Type B pancreatic cell (in vitro differentiated cells): ENCODE measurements at regions not wholly inside any gene's neighbourhood (a gene's known extent, or its start where the extent isn't known, plus 50 kb on each side); places are given as distances from the start of the nearest gene placed in this dataset.
"Not testable (repeated sequence)": the region's sequence is repeated elsewhere in the genome, so short reads cannot be mapped to it uniquely, and the experiment has no call there.

Experiments
- DNase-seq: peaks from one replicate; pipeline ENCODE4 v3.0.0; 2021; ENCODE audit warnings: mixed read lengths; ENCODE audit not compliant: unreplicated experiment; ENCODE audit errors: extremely low spot score
- H3K27ac Mint-ChIP-seq: 2 replicates; pipeline ENCODE4 v1.8.0; 2021; ENCODE audit warnings: mild to moderate bottlenecking, mixed read lengths
- H3K27me3 Mint-ChIP-seq: 2 replicates; pipeline ENCODE4 v1.8.0; 2021; ENCODE audit warnings: mixed read lengths
- H3K36me3 Mint-ChIP-seq: 2 replicates; pipeline ENCODE4 v1.8.0; 2021; ENCODE audit warnings: mixed read lengths
- H3K4me1 Mint-ChIP-seq: one replicate; pipeline ENCODE4 v1.8.0; 2021; ENCODE audit warnings: mixed read lengths; ENCODE audit not compliant: unreplicated experiment
- H3K4me3 Mint-ChIP-seq: 2 replicates; pipeline ENCODE4 v1.8.0; 2021; ENCODE audit warnings: mild to moderate bottlenecking, mixed read lengths
- H3K9me3 Mint-ChIP-seq: 2 replicates; pipeline ENCODE4 v1.8.0; 2021; ENCODE audit warnings: mixed read lengths
- TF ChIP-seq, protein P1 (sequence below): fragments of 200-600 bp; sonication (generic); conservative IDR thresholded peaks from 2 replicates; pipeline ENCODE4 v1.5.0; 2021; ENCODE audit warnings: antibody characterized with exemption, mild to moderate bottlenecking

DNA sequence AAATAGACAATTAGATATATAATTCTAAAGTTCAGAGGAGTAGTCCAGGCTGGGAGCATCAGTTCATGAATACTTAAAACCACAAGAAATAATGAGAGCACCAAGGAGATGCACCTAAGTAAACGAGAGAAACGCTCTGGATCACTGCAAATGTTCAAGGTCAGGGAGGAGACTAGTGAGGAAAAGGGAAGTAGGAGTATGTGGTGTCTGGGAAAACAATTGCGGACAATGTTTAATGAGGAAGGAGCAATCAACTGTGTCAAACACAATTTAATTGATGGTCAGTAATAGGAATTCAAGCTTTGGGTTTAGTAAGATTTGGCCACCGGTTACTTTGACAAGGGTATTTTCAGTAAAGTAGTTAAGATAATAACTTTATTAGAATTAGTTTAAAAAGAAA lies 652.2 kb downstream of the DACH1 start:
- no peaks in the 10 kb centered on the region for H3K9me3 Mint-ChIP-seq
- H3K4me1 Mint-ChIP-seq, result no peaks in the 10 kb centered on the region
- no peaks in the 10 kb centered on the region for H3K36me3 Mint-ChIP-seq
- H3K4me3 Mint-ChIP-seq, result no peak overlapping the region
- TF ChIP-seq, protein P1, sequence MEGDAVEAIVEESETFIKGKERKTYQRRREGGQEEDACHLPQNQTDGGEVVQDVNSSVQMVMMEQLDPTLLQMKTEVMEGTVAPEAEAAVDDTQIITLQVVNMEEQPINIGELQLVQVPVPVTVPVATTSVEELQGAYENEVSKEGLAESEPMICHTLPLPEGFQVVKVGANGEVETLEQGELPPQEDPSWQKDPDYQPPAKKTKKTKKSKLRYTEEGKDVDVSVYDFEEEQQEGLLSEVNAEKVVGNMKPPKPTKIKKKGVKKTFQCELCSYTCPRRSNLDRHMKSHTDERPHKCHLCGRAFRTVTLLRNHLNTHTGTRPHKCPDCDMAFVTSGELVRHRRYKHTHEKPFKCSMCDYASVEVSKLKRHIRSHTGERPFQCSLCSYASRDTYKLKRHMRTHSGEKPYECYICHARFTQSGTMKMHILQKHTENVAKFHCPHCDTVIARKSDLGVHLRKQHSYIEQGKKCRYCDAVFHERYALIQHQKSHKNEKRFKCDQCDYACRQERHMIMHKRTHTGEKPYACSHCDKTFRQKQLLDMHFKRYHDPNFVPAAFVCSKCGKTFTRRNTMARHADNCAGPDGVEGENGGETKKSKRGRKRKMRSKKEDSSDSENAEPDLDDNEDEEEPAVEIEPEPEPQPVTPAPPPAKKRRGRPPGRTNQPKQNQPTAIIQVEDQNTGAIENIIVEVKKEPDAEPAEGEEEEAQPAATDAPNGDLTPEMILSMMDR, result no peak
- DNase-seq, result no peak
- no peak overlapping the region for H3K27ac Mint-ChIP-seq
- no peaks in the 10 kb centered on the region for H3K27me3 Mint-ChIP-seq

DNA sequence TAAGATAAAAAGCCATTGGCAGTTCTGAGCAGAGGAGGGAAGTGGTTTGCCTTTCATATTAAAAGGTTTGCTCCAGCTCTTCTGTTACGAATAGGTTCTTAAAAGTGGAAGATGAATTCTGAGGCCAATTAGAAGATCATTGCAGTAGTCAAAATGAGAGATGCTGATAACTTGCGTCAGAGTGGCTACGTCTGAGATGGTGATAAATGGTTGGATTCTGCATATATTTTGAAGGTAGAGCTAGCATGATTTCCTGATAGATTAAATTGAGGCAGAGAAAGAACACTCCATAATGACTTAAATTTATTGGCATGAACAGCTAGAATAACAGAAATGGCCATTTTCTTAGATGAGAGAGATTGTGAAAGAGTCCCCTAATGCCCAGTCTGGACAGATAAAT lies 652.6 kb downstream of the DACH1 start:
- Mint-ChIP-seq H3K27ac (no peak overlapping the region), H3K4me3 (no peak overlapping the region), H3K9me3 (no peaks in the 10 kb centered on the region), H3K36me3 (no peaks in the 10 kb centered on the region), H3K4me1 (no peaks in the 10 kb centered on the region), H3K27me3 (no peaks in the 10 kb centered on the region)
- DNase-seq, result no peak
- TF ChIP-seq, protein P1, result no peak

DNA sequence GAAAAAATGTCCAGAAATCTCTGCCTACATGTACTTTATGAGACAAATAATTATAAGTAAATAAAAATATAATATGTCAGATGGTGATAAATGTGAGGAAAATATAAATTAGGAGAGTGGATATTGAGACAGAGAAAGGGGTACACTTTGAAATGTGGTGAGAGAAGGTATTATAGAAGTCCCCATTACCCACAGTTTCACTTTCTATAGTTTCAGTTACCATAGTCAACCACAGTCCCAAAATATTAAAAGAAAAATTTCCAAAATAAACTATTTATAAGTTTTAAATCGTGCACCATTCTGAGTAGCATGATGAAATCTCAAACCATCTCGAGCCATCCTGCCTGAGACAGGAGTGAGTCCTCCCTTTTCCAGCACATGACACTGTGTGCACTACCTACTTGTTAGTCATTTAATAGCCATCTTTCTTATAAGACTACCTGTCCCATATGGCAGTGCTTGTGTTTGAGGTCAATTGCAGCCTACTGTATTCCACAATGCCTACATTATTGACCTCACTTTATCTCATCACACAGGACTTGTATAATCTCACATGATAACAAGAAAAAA lies 653.7 kb downstream of the DACH1 start:
- Mint-ChIP-seq H3K4me1 (no peaks in the 10 kb centered on the region), H3K36me3 (no peaks in the 10 kb centered on the region), H3K4me3 (no peak overlapping the region), H3K27ac (no peak overlapping the region), H3K9me3 (no peaks in the 10 kb centered on the region), H3K27me3 (no peaks in the 10 kb centered on the region)
- TF ChIP-seq, protein P1, result no peak
- no peak for DNase-seq

DNA sequence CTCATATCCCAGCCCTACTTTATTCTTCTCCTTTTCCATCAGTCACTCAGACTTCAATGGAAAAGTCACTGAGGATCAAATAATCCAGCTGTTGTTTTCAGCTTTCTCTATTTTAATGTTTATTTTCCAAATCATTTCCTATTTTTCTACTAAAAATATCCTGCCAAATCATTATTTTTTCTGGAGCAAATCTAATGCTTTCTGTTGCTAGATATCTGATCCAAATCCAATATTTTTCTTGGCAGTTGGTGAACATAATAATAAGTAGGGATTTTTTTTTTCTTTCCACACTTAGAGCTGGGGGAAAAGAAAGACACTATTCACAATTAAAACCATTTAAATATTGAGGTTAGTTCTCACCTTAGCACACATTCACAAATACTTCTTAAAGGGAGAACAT lies 656.1 kb downstream of the DACH1 start:
- Mint-ChIP-seq H3K9me3 (no peaks in the 10 kb centered on the region), H3K27me3 (no peaks in the 10 kb centered on the region), H3K27ac (no peak overlapping the region), H3K4me3 (no peak overlapping the region), H3K4me1 (no peaks in the 10 kb centered on the region), H3K36me3 (no peaks in the 10 kb centered on the region)
- DNase-seq, result no peak
- TF ChIP-seq, protein P1, result no peak

DNA sequence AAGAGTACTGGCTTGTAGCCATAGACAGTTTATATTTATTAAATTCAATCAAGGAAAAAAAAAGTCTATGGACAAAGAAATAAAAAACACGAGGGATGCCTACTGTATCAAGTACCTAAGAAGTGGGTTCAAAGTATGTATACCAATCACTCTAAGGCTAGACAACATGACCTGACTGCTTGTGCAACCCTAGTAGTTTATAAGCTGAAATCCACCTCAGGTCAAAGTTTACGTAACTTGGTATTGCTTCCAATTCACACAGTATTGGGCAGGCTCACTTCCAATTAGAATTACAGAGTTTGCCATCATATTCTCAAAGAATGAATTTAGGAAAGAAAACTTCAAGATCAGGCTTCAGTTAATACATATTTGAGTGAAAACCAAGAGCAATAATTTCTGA lies 657.8 kb downstream of the DACH1 start:
- Mint-ChIP-seq H3K4me3 (no peak overlapping the region), H3K9me3 (no peaks in the 10 kb centered on the region), H3K27me3 (no peaks in the 10 kb centered on the region), H3K4me1 (no peaks in the 10 kb centered on the region), H3K36me3 (no peaks in the 10 kb centered on the region), H3K27ac (no peak overlapping the region)
- TF ChIP-seq, protein P1, result no peak
- DNase-seq, result no peak

DNA sequence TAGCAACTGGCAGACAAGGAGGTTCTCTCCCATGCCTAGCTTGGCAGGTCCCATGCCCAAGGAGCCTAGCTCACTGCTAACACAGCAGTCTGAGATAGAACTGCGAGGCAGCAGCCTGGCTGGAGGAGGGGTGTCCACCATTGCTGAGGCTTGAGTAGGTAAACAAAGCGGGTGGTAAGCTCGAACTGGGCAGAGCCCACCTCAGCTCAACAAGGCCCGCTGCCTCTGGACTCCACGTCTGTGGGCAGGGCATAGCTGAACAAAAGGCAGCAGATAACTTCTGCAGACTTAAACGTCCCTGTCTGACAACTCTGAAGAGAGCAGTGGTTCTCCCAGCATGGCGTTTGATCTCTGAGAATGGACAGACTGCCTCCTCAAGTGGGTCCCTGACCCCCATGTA lies 682.4 kb downstream of the DACH1 start:
- not testable (repeated sequence) for H3K4me1 Mint-ChIP-seq, H3K27me3 Mint-ChIP-seq, H3K27ac Mint-ChIP-seq, H3K36me3 Mint-ChIP-seq, DNase-seq, H3K9me3 Mint-ChIP-seq, H3K4me3 Mint-ChIP-seq

DNA sequence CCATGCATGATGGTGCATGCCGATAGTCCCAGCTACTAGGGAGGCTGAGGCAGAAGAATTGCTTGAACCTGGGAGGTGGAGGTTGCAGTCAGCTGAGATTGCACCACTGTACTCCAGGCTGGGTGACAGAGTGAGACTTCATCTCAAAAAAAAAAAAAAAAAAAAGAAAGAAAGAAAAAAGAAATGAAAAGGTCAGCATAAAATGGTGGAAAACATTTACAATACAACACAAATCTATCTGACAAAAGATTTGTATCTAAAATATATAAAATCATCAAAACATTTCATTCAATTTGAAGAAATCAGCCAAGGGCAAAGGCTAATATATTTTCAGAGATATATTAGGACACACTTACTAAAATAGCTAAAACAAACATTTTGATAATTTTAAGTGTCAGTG lies 683.7 kb downstream of the DACH1 start:
- not testable (repeated sequence) for H3K36me3 Mint-ChIP-seq, H3K4me3 Mint-ChIP-seq, H3K9me3 Mint-ChIP-seq, H3K4me1 Mint-ChIP-seq, H3K27me3 Mint-ChIP-seq, DNase-seq, H3K27ac Mint-ChIP-seq
